ENCODE measurements at regions not wholly inside any gene's neighbourhood (a gene's known extent, or its start where the extent isn't known, plus 50 kb on each side); places are given as distances from the start of the nearest gene placed in this dataset.

GRCh38 chr10:60444494-60445064, 54.9 kb upstream of the ANK3 start:
- peak; percentile 23 to 74 (median 56) for TF ChIP-seq CTCF (IDR thresholded peaks at IDR 0.05)
- no peak for TF ChIP-seq POLR2A (IDR thresholded peaks at IDR 0.05)

All from adrenal gland (tissue), 5 donors.